ENCODE measurements at regions not wholly inside any gene's neighbourhood (a gene's known extent, or its start where the extent isn't known, plus 50 kb on each side); places are given as distances from the start of the nearest gene placed in this dataset.

DNA sequence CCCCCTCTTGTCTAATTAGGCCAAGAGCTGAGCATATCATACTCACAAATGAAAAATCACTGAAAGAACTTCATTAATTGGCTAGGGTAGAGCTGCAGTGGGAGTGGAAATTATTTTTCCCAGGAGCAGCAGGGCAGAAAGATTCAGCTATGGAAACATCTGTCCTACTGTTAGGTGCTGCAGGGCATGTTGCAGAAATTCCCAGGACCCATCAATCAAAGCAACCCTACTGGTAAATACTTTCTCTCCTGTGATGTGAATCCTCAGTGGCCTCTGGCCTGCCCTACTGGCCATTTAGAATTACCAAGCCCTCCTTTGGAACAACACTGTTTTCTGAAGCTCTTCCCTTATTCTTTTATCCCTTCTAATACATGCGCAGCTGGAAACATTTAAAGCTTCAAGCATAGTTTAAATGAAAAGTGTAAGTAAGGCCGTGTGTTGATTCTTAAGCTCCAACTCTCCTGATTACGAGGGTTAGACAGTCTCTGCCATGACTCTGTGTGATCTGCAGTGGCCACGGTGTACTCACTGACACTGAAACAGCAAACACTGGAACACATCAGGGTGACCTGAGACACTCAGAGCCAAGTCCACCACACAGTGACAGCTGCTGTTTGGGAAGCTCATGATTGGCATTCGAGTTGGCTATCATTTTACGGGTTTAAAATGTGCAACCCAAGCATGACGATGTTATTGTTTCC lies 62.6 kb upstream of the TMCC3 start:
- H3K4me1 ChIP-seq (ENCODE audit: control insufficient read depth in 5 of 5, insufficient read depth in 5 of 5, low read length in 5 of 5): peaks cover 0 to 8% (median 0%) of the 10 kb centered on the region in 5 donors
- H3K36me3 ChIP-seq (ENCODE audit: control insufficient read depth in 4 of 4, insufficient read depth in 4 of 4, low read length in 4 of 4): no peaks in the 10 kb centered on the region
- H3K27ac ChIP-seq (ENCODE audit: low read depth in 1 of 2, low read length in 1 of 2): no peak overlapping the region
- no peak for ATAC-seq (ENCODE audit: insufficient read depth, low FRiP score)
- TF ChIP-seq CTCF (IDR thresholded peaks at IDR 0.05; ENCODE audit: control extremely low read depth, extremely low read depth): no peak
- H3K9ac ChIP-seq (ENCODE audit: insufficient read depth in 1 of 2, low read length in 2 of 2): no peak overlapping the region
- no peaks in the 10 kb centered on the region for H3K9me3 ChIP-seq (ENCODE audit: control insufficient read depth in 4 of 4, insufficient read depth in 3 of 4, low read length in 3 of 4)
- H3K27me3 ChIP-seq (ENCODE audit: control insufficient read depth in 3 of 3, insufficient read depth in 3 of 3, low read length in 2 of 3): no peaks in the 10 kb centered on the region
- no peak for DNase-seq
- 88 to 96% methylated on average over 7 of the region's 7 CpGs for WGBS, 2 donors
- H3K4me3 ChIP-seq: no peak overlapping the region

- H3K9ac ChIP-seq (ENCODE audit: insufficient read depth in 1 of 2, low read length in 2 of 2): no peak overlapping the region
- DNase-seq (no peak), ATAC-seq (ENCODE audit: insufficient read depth, low FRiP score) (no peak)
- H3K4me3 ChIP-seq: no peak overlapping the region
- H3K4me1 ChIP-seq (ENCODE audit: control insufficient read depth in 5 of 5, insufficient read depth in 5 of 5, low read length in 5 of 5): peaks cover 0 to 21% (median 1%) of the 10 kb centered on the region in 5 donors
- H3K27ac ChIP-seq (ENCODE audit: low read depth in 1 of 2, low read length in 1 of 2): no peak overlapping the region
- 79 to 82% methylated on average over 3 of the region's 3 CpGs for WGBS, 2 donors
- TF ChIP-seq CTCF (IDR thresholded peaks at IDR 0.05; ENCODE audit: control extremely low read depth, extremely low read depth): no peak
- no peaks in the 10 kb centered on the region for H3K36me3 ChIP-seq (ENCODE audit: control insufficient read depth in 4 of 4, insufficient read depth in 4 of 4, low read length in 4 of 4)
- H3K9me3 ChIP-seq (ENCODE audit: control insufficient read depth in 4 of 4, insufficient read depth in 3 of 4, low read length in 3 of 4): no peaks in the 10 kb centered on the region
- no peaks in the 10 kb centered on the region for H3K27me3 ChIP-seq (ENCODE audit: control insufficient read depth in 3 of 3, insufficient read depth in 3 of 3, low read length in 2 of 3)
Observed at GRCh38 chr12:94710933-94711332, 60.6 kb upstream of the TMCC3 start.

DNA sequence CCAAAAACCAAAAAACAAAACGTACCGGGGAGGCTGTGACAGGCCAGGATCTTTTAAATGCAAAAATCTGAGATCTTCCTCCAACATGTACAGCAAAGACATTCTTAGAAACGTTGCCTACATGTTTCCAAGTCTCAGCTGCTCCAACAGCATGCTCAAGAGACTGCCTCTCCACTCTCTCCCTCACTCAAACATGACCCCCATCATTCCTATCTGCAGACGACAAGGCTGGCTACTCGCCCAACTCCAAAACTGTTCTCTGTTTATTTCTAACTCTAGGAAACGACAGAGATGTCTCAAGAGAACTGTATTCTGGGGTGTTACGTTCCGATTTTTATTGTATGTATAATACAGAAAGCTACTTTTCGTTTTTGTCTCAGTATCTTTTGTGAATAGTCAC lies 57.5 kb upstream of the TMCC3 start:
- 50 to 73% methylated on average over 9 of the region's 9 CpGs for WGBS, 2 donors
- H3K4me1 ChIP-seq (ENCODE audit: control insufficient read depth in 5 of 5, insufficient read depth in 5 of 5, low read length in 5 of 5): peaks cover 0 to 39% (median 8%) of the 10 kb centered on the region in 5 donors
- ATAC-seq (ENCODE audit: insufficient read depth, low FRiP score) (no peak), DNase-seq (peak; percentile 93 to 97 (median 97))
- H3K9ac ChIP-seq (ENCODE audit: insufficient read depth in 1 of 2, low read length in 2 of 2): peak overlapping the region in 1 of 2 donors; percentile 33
- H3K27me3 ChIP-seq (ENCODE audit: control insufficient read depth in 3 of 3, insufficient read depth in 3 of 3, low read length in 2 of 3): no peaks in the 10 kb centered on the region
- no peak overlapping the region for H3K4me3 ChIP-seq
- no peaks in the 10 kb centered on the region for H3K9me3 ChIP-seq (ENCODE audit: control insufficient read depth in 4 of 4, insufficient read depth in 3 of 4, low read length in 3 of 4)
- TF ChIP-seq CTCF (IDR thresholded peaks at IDR 0.05; ENCODE audit: control extremely low read depth, extremely low read depth): no peak
- H3K36me3 ChIP-seq (ENCODE audit: control insufficient read depth in 4 of 4, insufficient read depth in 4 of 4, low read length in 4 of 4): no peaks in the 10 kb centered on the region
- H3K27ac ChIP-seq (ENCODE audit: low read depth in 1 of 2, low read length in 1 of 2): no peak overlapping the region

DNA sequence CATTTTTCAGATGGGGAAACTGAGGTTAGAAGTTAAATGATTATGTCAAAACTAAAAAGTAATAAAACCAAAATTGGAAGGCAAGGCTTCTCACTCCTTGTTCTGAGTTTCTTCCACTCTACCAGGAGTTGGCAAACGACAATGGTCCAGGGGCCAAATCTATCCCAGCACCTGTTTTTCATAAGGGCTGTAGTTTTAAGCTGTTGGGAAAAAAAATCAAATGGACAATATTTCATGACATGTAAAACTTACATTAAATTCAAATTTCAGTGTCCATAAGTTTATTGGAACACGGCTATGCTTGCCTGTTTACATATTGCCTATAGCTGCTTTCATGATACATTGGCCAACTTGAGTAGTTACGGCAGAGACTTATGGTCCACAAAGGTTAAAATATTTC lies 56.7 kb upstream of the TMCC3 start:
- H3K27me3 ChIP-seq (ENCODE audit: control insufficient read depth in 3 of 3, insufficient read depth in 3 of 3, low read length in 2 of 3): no peaks in the 10 kb centered on the region
- WGBS, 2 donors: 82 to 95% methylated on average over 3 of the region's 3 CpGs
- no peak overlapping the region for H3K27ac ChIP-seq (ENCODE audit: low read depth in 1 of 2, low read length in 1 of 2)
- peaks cover 0 to 39% (median 8%) of the 10 kb centered on the region in 5 donors for H3K4me1 ChIP-seq (ENCODE audit: control insufficient read depth in 5 of 5, insufficient read depth in 5 of 5, low read length in 5 of 5)
- ATAC-seq (ENCODE audit: insufficient read depth, low FRiP score) (no peak), DNase-seq (no peak)
- TF ChIP-seq CTCF (IDR thresholded peaks at IDR 0.05; ENCODE audit: control extremely low read depth, extremely low read depth): no peak
- no peak overlapping the region for H3K9ac ChIP-seq (ENCODE audit: insufficient read depth in 1 of 2, low read length in 2 of 2)
- H3K36me3 ChIP-seq (ENCODE audit: control insufficient read depth in 4 of 4, insufficient read depth in 4 of 4, low read length in 4 of 4): no peaks in the 10 kb centered on the region
- H3K4me3 ChIP-seq: no peak overlapping the region
- H3K9me3 ChIP-seq (ENCODE audit: control insufficient read depth in 4 of 4, insufficient read depth in 3 of 4, low read length in 3 of 4): no peaks in the 10 kb centered on the region

Data from lung (tissue), 11 donors.